ENCODE measurements at regions not wholly inside any gene's neighbourhood (a gene's known extent, or its start where the extent isn't known, plus 50 kb on each side); places are given as distances from the start of the nearest gene placed in this dataset.

DNA sequence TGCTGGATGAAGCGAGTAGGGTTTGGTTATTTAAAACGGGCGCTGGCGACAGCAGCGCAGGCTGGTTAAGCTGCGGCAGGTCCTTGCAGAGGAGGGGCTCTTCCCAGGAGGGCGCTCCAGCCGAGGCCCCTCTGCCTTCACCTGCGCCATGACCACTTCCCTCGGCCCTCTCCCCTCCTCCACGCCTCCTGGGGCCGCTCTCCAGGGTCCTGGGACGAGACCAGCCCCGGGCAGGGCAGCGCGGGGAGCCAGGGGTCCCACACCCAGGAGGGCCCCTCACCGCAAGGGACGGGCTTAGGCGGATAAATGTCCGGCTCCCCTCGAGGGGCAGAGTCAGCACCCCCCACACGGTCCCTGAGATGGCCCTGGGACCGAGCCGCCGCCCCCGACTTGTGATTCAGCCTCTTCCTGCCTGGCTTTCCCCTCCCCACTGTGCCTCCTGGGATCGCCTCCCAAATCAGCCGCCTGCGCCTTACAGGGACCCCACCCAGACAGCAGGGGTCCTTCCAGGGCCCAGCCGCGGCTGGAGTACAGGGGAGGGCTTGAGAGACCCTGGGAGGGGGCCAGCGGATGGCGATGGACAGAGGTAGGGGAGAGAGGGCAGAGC is 380.7 kb downstream of the MATN1 start:
- 11 to 37% methylated on average over 5 to 17 of the region's 33 CpGs for WGBS, 2 donors (ENCODE audit: low coverage in 1 of 2)
- Histone ChIP-seq H3K36me3 (no peaks in the 10 kb centered on the region), H3K4me3 (no peak overlapping the region), H3K27ac (no peak overlapping the region), H3K9me3 (peaks cover 0 to 28% (median 0%) of the 10 kb centered on the region in 3 donors), H3K4me1 (no peaks in the 10 kb centered on the region), H3K27me3 (peaks cover 76% of the 10 kb centered on the region)
- ATAC-seq = no peak
- TF ChIP-seq POLR2AphosphoS5 (IDR thresholded peaks at IDR 0.05) = no peak
- TF ChIP-seq, protein P1, sequence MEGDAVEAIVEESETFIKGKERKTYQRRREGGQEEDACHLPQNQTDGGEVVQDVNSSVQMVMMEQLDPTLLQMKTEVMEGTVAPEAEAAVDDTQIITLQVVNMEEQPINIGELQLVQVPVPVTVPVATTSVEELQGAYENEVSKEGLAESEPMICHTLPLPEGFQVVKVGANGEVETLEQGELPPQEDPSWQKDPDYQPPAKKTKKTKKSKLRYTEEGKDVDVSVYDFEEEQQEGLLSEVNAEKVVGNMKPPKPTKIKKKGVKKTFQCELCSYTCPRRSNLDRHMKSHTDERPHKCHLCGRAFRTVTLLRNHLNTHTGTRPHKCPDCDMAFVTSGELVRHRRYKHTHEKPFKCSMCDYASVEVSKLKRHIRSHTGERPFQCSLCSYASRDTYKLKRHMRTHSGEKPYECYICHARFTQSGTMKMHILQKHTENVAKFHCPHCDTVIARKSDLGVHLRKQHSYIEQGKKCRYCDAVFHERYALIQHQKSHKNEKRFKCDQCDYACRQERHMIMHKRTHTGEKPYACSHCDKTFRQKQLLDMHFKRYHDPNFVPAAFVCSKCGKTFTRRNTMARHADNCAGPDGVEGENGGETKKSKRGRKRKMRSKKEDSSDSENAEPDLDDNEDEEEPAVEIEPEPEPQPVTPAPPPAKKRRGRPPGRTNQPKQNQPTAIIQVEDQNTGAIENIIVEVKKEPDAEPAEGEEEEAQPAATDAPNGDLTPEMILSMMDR (IDR thresholded peaks at IDR 0.05) = no peak
- no peak for TF ChIP-seq EP300 (IDR thresholded peaks at IDR 0.05)
- TF ChIP-seq POLR2A (IDR thresholded peaks at IDR 0.05) = no peak

DNA sequence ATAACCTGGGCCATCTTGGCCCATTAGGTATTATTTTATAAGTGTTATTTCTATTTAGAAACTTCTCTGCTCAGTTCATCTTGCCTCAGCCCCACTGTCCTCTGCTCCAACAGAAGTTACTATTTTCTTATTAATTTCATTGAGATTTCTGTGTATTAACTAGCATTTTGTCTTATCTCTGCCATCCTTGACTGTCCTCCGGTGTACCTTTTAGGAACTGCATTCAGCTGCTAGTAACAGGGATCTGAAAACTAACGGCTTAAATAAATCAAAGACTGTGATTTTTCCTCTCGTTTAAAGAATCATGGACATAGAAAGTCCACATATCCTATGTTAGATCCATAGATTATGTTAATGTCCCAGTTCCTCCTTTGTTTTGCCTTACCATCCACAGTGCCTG is 382.5 kb downstream of the MATN1 start:
- Histone ChIP-seq H3K27ac (no peak overlapping the region), H3K27me3 (peaks cover 74% of the 10 kb centered on the region), H3K4me3 (no peak overlapping the region), H3K36me3 (no peaks in the 10 kb centered on the region), H3K9me3 (peaks cover 0 to 25% (median 0%) of the 10 kb centered on the region in 3 donors), H3K4me1 (no peaks in the 10 kb centered on the region)
- no peak for ATAC-seq
- TF ChIP-seq, protein P1 (IDR thresholded peaks at IDR 0.05) = no peak
- TF ChIP-seq POLR2AphosphoS5 (IDR thresholded peaks at IDR 0.05) (no peak), POLR2A (IDR thresholded peaks at IDR 0.05) (no peak)
- WGBS, 2 donors (ENCODE audit: low coverage in 1 of 2) = 85 to 92% methylated on average over 3 of the region's 3 CpGs

DNA sequence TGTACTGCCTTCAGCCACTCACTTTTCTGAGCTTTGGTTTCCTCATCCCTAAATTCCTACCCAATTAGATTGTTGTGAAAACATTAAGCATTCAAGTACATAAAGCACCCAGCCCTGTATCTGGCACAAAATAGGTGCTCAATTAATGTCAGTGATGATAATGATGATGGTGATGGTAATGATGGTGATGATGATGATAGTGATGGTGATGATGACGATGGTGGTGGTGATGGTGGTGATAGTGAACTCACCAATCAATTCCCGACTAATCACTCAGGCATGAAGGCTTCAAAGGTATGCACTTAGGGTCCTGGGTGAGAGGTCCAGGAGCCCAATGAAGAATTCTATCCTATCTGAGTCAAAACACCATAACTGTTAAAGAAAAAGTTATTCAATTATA is 383.5 kb downstream of the MATN1 start:
- Histone ChIP-seq H3K27ac (no peak overlapping the region), H3K4me1 (no peaks in the 10 kb centered on the region), H3K36me3 (no peaks in the 10 kb centered on the region), H3K9me3 (peaks cover 0 to 25% (median 0%) of the 10 kb centered on the region in 3 donors), H3K27me3 (peaks cover 64% of the 10 kb centered on the region), H3K4me3 (no peak overlapping the region)
- 61 to 73% methylated on average over 2 of the region's 2 CpGs for WGBS, 2 donors (ENCODE audit: low coverage in 1 of 2)
- no peak for TF ChIP-seq POLR2AphosphoS5 (IDR thresholded peaks at IDR 0.05)
- no peak for TF ChIP-seq EP300 (IDR thresholded peaks at IDR 0.05)
- TF ChIP-seq, protein P1 (IDR thresholded peaks at IDR 0.05) = no peak
- TF ChIP-seq POLR2A (IDR thresholded peaks at IDR 0.05) = no peak
- ATAC-seq = no peak

DNA sequence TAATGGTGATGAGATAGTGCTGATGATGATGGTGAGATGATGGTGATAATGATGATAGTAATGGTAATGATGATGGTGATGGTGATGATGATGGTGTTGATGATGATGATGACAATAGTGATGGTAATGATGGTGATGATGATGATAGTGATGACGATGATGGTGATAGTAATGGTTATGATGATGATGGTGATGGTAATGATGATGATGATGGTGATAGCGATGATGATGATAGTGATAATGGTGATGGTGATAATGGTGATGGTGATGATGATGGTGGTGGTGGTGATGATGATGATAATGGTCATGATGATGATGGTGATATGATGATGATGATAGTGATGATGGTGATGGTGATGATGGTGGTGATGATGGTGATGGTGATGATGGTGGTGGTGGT is 384.6 kb downstream of the MATN1 start:
- H3K36me3 ChIP-seq = no peaks in the 10 kb centered on the region
- TF ChIP-seq POLR2AphosphoS5 (IDR thresholded peaks at IDR 0.05) = no peak
- TF ChIP-seq, protein P1 (IDR thresholded peaks at IDR 0.05) = no peak
- no peak for TF ChIP-seq POLR2A (IDR thresholded peaks at IDR 0.05)
- no peak for TF ChIP-seq EP300 (IDR thresholded peaks at IDR 0.05)
- no peak overlapping the region for H3K27ac ChIP-seq
- H3K4me3 ChIP-seq = no peak overlapping the region
- H3K4me1 ChIP-seq = no peaks in the 10 kb centered on the region
- ATAC-seq = no peak
- peaks cover 0 to 20% (median 0%) of the 10 kb centered on the region in 3 donors for H3K9me3 ChIP-seq
- peaks cover 53% of the 10 kb centered on the region for H3K27me3 ChIP-seq
- 86 to 98% methylated on average over 2 of the region's 2 CpGs for WGBS, 2 donors (ENCODE audit: low coverage in 1 of 2)

DNA sequence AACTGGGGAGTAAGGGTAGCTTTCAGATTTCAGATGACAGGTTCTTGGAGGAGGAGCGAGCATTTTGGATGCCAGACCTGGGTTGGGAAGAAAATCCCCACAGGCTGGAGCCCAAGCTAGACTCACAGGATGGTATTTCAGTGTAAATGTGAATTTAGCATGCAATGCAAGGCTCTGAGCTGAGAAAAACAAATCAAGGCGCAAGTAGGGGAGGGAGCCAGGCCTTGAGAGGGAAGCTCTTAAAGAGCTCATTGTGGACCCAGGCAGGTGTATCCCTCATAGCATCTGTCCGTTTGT is 386.1 kb downstream of the MATN1 start:
- Histone ChIP-seq H3K27ac (no peak overlapping the region), H3K4me3 (no peak overlapping the region), H3K27me3 (peaks cover 38% of the 10 kb centered on the region), H3K4me1 (no peaks in the 10 kb centered on the region), H3K36me3 (no peaks in the 10 kb centered on the region), H3K9me3 (peaks cover 0 to 7% (median 0%) of the 10 kb centered on the region in 3 donors)
- TF ChIP-seq POLR2A (IDR thresholded peaks at IDR 0.05) (no peak), POLR2AphosphoS5 (IDR thresholded peaks at IDR 0.05) (no peak), EP300 (IDR thresholded peaks at IDR 0.05) (no peak)
- TF ChIP-seq, protein P1 (IDR thresholded peaks at IDR 0.05) = no peak
- ATAC-seq = no peak
- WGBS, 2 donors (ENCODE audit: low coverage in 1 of 2) = 52 to 85% methylated on average over 2 to 3 of the region's 3 CpGs
